HCT116 (cell line): ENCODE measurements at regions not wholly inside any gene's neighbourhood (a gene's known extent, or its start where the extent isn't known, plus 50 kb on each side); places are given as distances from the start of the nearest gene placed in this dataset.

Experiments used
- CTCF ChIP-seq, 3 experiments: fragments of 200-600 bp in 1 of 3; sonication (generic) in 1 of 3; IDR thresholded peaks in 2 of 3; conservative IDR thresholded peaks in 1 of 3; 2 replicates each; pipeline ENCODE4 v1.5.1; 2012 to 2017; ENCODE audit warnings: low read depth in 2 of 3, low read length in 2 of 3, antibody characterized with exemption in 1 of 3, borderline replicate concordance in 1 of 3, control low read depth in 1 of 3, mild to moderate bottlenecking in 1 of 3, mixed read lengths in 1 of 3, mixed run types in 1 of 3, moderate library complexity in 1 of 3; ENCODE audit not compliant: insufficient read depth in 1 of 3
- POLR2AphosphoS5 ChIP-seq: IDR thresholded peaks from 2 replicates; pipeline ENCODE4 v1.6.1; 2011; ENCODE audit warnings: mild to moderate bottlenecking, low read depth, low read length, moderate library complexity
- RAD21 ChIP-seq: IDR thresholded peaks from 2 replicates; pipeline ENCODE4 v1.6.1; 2012; ENCODE audit warnings: low read depth, mild to moderate bottlenecking
- SP1 ChIP-seq: IDR thresholded peaks from 2 replicates; pipeline ENCODE4 v1.6.1; 2012; ENCODE audit warnings: low read depth
- YY1 ChIP-seq: IDR thresholded peaks from 2 replicates; pipeline ENCODE4 v1.6.1; 2011; ENCODE audit warnings: low read length, low read depth, moderate library complexity, mild to moderate bottlenecking; ENCODE audit not compliant: insufficient replicate concordance; ENCODE audit errors: extremely low read depth

GRCh38 chr6:117008618-117009017, 131.6 kb downstream of the RFX6 start:
- TF ChIP-seq POLR2AphosphoS5 = no peak
- no peak for TF ChIP-seq CTCF (IDR thresholded peaks at IDR 0.05 in 2 of 3, conservative IDR thresholded peaks at IDR 0.05 in 1 of 3; ENCODE audit: borderline replicate concordance in 1 of 3, insufficient read depth in 1 of 3, low read depth in 2 of 3, low read length in 2 of 3)
- no peak for TF ChIP-seq SP1
- TF ChIP-seq RAD21 = no peak
- TF ChIP-seq YY1 = no peak
